H9 (cell line): ENCODE measurements at regions not wholly inside any gene's neighbourhood (a gene's known extent, or its start where the extent isn't known, plus 50 kb on each side); places are given as distances from the start of the nearest gene placed in this dataset.

Experiments used
- DNase-seq: peaks from one replicate; pipeline ENCODE4 v3.0.0-alpha.2; 2017
- H2AFZ ChIP-seq: one replicate; pipeline ENCODE4 v1.6.1; 2013; ENCODE audit warnings: mild to moderate bottlenecking, low read length, control low read depth, moderate library complexity
- H2AK5ac ChIP-seq: 2 replicates; pipeline ENCODE4 v1.6.1; 2013; ENCODE audit warnings: low read length, control low read depth, mixed read lengths; ENCODE audit not compliant: insufficient read length
- H2BK120ac ChIP-seq: one replicate; pipeline ENCODE4 v1.6.1; 2013; ENCODE audit warnings: low read depth, mild to moderate bottlenecking, low read length, control low read depth, inconsistent platforms; ENCODE audit not compliant: poor library complexity, severe bottlenecking
- H2BK12ac ChIP-seq: 2 replicates; pipeline ENCODE4 v1.6.1; 2013; ENCODE audit warnings: low read length, control low read depth, mixed read lengths, low read depth; ENCODE audit not compliant: insufficient read length
- H2BK15ac ChIP-seq: 2 replicates; pipeline ENCODE4 v1.6.1; 2013; ENCODE audit warnings: low read depth, low read length, control low read depth
- H2BK20ac ChIP-seq: one replicate; pipeline ENCODE4 v1.6.1; 2013; ENCODE audit warnings: low read depth, mild to moderate bottlenecking, low read length, control low read depth, inconsistent platforms; ENCODE audit not compliant: poor library complexity, severe bottlenecking
- H2BK5ac ChIP-seq: 2 replicates; pipeline ENCODE4 v1.6.1; 2013; ENCODE audit warnings: low read length, control low read depth, mixed read lengths; ENCODE audit not compliant: insufficient read length
- H3K14ac ChIP-seq: 2 replicates; pipeline ENCODE4 v1.6.1; 2013; ENCODE audit warnings: low read length, control low read depth; ENCODE audit not compliant: insufficient read depth
- H3K18ac ChIP-seq: 2 replicates; pipeline ENCODE4 v1.6.1; 2013; ENCODE audit warnings: low read depth, mild to moderate bottlenecking, mixed read lengths, low read length, control low read depth; ENCODE audit not compliant: insufficient read length
- H3K23ac ChIP-seq: 2 replicates; pipeline ENCODE4 v1.6.1; 2013; ENCODE audit warnings: low read length, control low read depth, mixed read lengths, low read depth; ENCODE audit not compliant: insufficient read length
- H3K23me2 ChIP-seq: 2 replicates; pipeline ENCODE4 v1.6.1; 2013; ENCODE audit warnings: low read depth, mild to moderate bottlenecking, mixed read lengths, low read length, control low read depth; ENCODE audit not compliant: insufficient read length, poor library complexity, severe bottlenecking
- H3K27ac ChIP-seq: 2 replicates; pipeline ENCODE4 v1.5.1; 2013; ENCODE audit warnings: low read length, control low read depth, mixed read lengths, low read depth; ENCODE audit not compliant: insufficient read length
- H3K27me3 ChIP-seq: 2 replicates; pipeline ENCODE4 v1.6.1; 2013; ENCODE audit warnings: low read length, control low read depth, inconsistent platforms; ENCODE audit not compliant: insufficient read depth
- H3K4ac ChIP-seq: 2 replicates; pipeline ENCODE4 v1.6.1; 2013; ENCODE audit warnings: low read depth, mild to moderate bottlenecking, control low read depth, inconsistent platforms, low read length, moderate library complexity
- H3K4me1 ChIP-seq: 2 replicates; pipeline ENCODE4 v1.6.1; 2013; ENCODE audit warnings: low read length, control low read depth, inconsistent platforms; ENCODE audit not compliant: insufficient read depth
- H3K4me2 ChIP-seq: 2 replicates; pipeline ENCODE4 v1.6.1; 2013; ENCODE audit warnings: low read length, control low read depth, mixed read lengths; ENCODE audit not compliant: insufficient read length, insufficient read depth
- H3K56ac ChIP-seq: 2 replicates; pipeline ENCODE4 v1.6.1; 2013; ENCODE audit warnings: low read depth, mild to moderate bottlenecking, mixed read lengths, low read length, control low read depth; ENCODE audit not compliant: insufficient read length
- H3K79me1 ChIP-seq: 2 replicates; pipeline ENCODE4 v1.6.1; 2013; ENCODE audit warnings: low read depth, mild to moderate bottlenecking, moderate library complexity, low read length, control low read depth, inconsistent platforms; ENCODE audit not compliant: insufficient read depth, poor library complexity, severe bottlenecking
- H3K79me2 ChIP-seq: 2 replicates; pipeline ENCODE4 v1.6.1; 2013; ENCODE audit warnings: low read length, control low read depth, inconsistent platforms; ENCODE audit not compliant: insufficient read depth
- H3K9ac ChIP-seq: 2 replicates; pipeline ENCODE4 v1.6.1; 2013; ENCODE audit warnings: low read length, control low read depth, mixed read lengths; ENCODE audit not compliant: insufficient read length; ENCODE audit errors: extremely low read depth
- H3K9me3 ChIP-seq: one replicate; pipeline ENCODE4 v1.6.1; 2013; ENCODE audit warnings: low read depth, low read length, inconsistent platforms; ENCODE audit not compliant: control insufficient read depth
- H3T11ph ChIP-seq: one replicate; pipeline ENCODE4 v1.6.1; 2013; ENCODE audit warnings: mild to moderate bottlenecking, low read length, control low read depth, inconsistent platforms
- H4K20me1 ChIP-seq: one replicate; pipeline ENCODE4 v1.6.1; 2013; ENCODE audit not compliant: control insufficient read depth, insufficient read length, insufficient read depth
- H4K5ac ChIP-seq: 2 replicates; pipeline ENCODE4 v1.6.1; 2013; ENCODE audit warnings: low read depth, mild to moderate bottlenecking, mixed read lengths, low read length, control low read depth; ENCODE audit not compliant: insufficient read length
- H4K8ac ChIP-seq: replicated peaks from 2 replicates; pipeline ENCODE4 v1.6.1; 2013; ENCODE audit warnings: low read length, control low read depth, mixed read lengths, low read depth; ENCODE audit not compliant: insufficient read length
- H4K91ac ChIP-seq: 2 replicates; pipeline ENCODE4 v1.6.1; 2013; ENCODE audit warnings: low read depth, mild to moderate bottlenecking, moderate library complexity, mixed read lengths, low read length, control low read depth; ENCODE audit not compliant: insufficient read length
- H3K27ac Mint-ChIP-seq, 3 experiments: 2 replicates in 2 of 3; 3 replicates in 1 of 3; pipeline ENCODE4 v1.8.0; 2020 to 2021; ENCODE audit warnings: mixed read lengths in 3 of 3, mild to moderate bottlenecking in 1 of 3, moderate library complexity in 1 of 3
- H3K27me3 Mint-ChIP-seq: 2 replicates; pipeline ENCODE4 v1.8.0; 2021; ENCODE audit warnings: low read depth, mild to moderate bottlenecking, moderate library complexity, mixed read lengths
- H3K36me3 Mint-ChIP-seq, 3 experiments: 2 replicates in 2 of 3; 3 replicates in 1 of 3; pipeline ENCODE4 v1.8.0; 2020 to 2021; ENCODE audit warnings: low read depth in 3 of 3, mixed read lengths in 3 of 3; ENCODE audit not compliant: insufficient read depth in 1 of 3
- H3K4me1 Mint-ChIP-seq, 2 experiments: 2 replicates each; pipeline ENCODE4 v1.8.0; 2020; ENCODE audit warnings: mixed read lengths in 2 of 2
- H3K4me3 Mint-ChIP-seq, 2 experiments: 2 replicates in 1 of 2; 3 replicates in 1 of 2; pipeline ENCODE4 v1.8.0; 2020 to 2021; ENCODE audit warnings: mild to moderate bottlenecking in 2 of 2, mixed read lengths in 2 of 2, moderate library complexity in 1 of 2
- H3K9me3 Mint-ChIP-seq, 2 experiments: 2 replicates in 1 of 2; 3 replicates in 1 of 2; pipeline ENCODE4 v1.8.0; 2020; ENCODE audit warnings: mild to moderate bottlenecking in 2 of 2, mixed read lengths in 2 of 2, moderate library complexity in 1 of 2
- WGBS: extraction: QIAGEN DNeasy Blood & Tissue Kit; methylation state at CpG from one replicate; pipeline ENCODE4 v1.1.7; 2013; ENCODE audit warnings: missing lambda C conversion rate, low lambda C conversion rate, mixed read lengths; ENCODE audit not compliant: insufficient read length; ENCODE audit errors: extremely low coverage; 5-methylcytosine and 5-hydroxymethylcytosine counted together
- TF ChIP-seq, protein P1 (sequence below): fragments of 200-600 bp; sonication (generic); conservative IDR thresholded peaks from 3 replicates; pipeline ENCODE4 v1.8.0; 2021; ENCODE audit warnings: antibody characterized with exemption, mild to moderate bottlenecking

DNA sequence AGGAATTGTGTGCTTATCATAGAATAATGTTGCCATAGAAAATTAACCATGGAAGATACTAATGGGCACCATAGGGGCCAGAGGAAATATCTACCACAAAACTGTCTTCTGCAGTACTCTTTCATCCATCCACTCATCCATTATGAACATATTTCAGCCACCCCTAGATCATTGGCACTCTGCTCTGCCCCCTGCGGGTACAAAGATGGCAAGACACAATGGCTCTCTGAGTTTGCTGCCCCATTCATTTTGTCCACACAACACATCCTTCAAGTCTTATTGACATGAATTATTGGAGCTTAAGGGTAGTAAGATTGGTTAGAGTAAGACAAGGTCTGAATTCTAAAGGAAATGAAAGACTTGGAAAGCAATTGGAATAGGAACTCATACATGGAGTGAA, 1224.7 kb upstream of the CELF4 start:
- peak; percentile 32 for DNase-seq

More for the DNA sequence above, 1224.7 kb upstream of the CELF4 start:
- Histone ChIP-seq H2AK5ac (no peak overlapping the region), H3K4ac (no peak overlapping the region), H3K9ac (no peak overlapping the region), H3K27me3 (no peaks in the 10 kb centered on the region), H3K4me1 (no peaks in the 10 kb centered on the region), H2BK120ac (no peak overlapping the region), H3K23ac (no peak overlapping the region), H4K5ac (no peak overlapping the region), H3K18ac (no peak overlapping the region), H3K4me2 (no peak overlapping the region), H3T11ph (no peak overlapping the region), H2BK20ac (no peak overlapping the region), H4K20me1 (no peaks in the 10 kb centered on the region), H3K23me2 (no peaks in the 10 kb centered on the region), H4K91ac (no peak overlapping the region), H2AFZ (no peak overlapping the region), H2BK12ac (no peak overlapping the region), H3K56ac (no peak overlapping the region), H2BK15ac (no peak overlapping the region), H3K9me3 (no peaks in the 10 kb centered on the region), H2BK5ac (no peak overlapping the region), H3K14ac (no peak overlapping the region), H4K8ac (no peak overlapping the region), H3K79me1 (no peaks in the 10 kb centered on the region), H3K79me2 (no peaks in the 10 kb centered on the region), H3K27ac (no peak overlapping the region)
- H3K27ac Mint-ChIP-seq = no peak overlapping the region
- no peaks in the 10 kb centered on the region; a peak in 1 of 7 replicates for H3K36me3 Mint-ChIP-seq
- no peaks in the 10 kb centered on the region for H3K9me3 Mint-ChIP-seq
- no peaks in the 10 kb centered on the region for H3K27me3 Mint-ChIP-seq
- H3K4me3 Mint-ChIP-seq = no peak overlapping the region
- WGBS = no CpG with 5 or more reads among the region's 1 CpG
- TF ChIP-seq, protein P1, sequence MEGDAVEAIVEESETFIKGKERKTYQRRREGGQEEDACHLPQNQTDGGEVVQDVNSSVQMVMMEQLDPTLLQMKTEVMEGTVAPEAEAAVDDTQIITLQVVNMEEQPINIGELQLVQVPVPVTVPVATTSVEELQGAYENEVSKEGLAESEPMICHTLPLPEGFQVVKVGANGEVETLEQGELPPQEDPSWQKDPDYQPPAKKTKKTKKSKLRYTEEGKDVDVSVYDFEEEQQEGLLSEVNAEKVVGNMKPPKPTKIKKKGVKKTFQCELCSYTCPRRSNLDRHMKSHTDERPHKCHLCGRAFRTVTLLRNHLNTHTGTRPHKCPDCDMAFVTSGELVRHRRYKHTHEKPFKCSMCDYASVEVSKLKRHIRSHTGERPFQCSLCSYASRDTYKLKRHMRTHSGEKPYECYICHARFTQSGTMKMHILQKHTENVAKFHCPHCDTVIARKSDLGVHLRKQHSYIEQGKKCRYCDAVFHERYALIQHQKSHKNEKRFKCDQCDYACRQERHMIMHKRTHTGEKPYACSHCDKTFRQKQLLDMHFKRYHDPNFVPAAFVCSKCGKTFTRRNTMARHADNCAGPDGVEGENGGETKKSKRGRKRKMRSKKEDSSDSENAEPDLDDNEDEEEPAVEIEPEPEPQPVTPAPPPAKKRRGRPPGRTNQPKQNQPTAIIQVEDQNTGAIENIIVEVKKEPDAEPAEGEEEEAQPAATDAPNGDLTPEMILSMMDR = peak; percentile 71
- no peaks in the 10 kb centered on the region for H3K4me1 Mint-ChIP-seq
